ENCODE measurements at regions not wholly inside any gene's neighbourhood (a gene's known extent, or its start where the extent isn't known, plus 50 kb on each side); places are given as distances from the start of the nearest gene placed in this dataset.
"Not testable (repeated sequence)": the region's sequence is repeated elsewhere in the genome, so short reads cannot be mapped to it uniquely, and the experiment has no call there.

DNA sequence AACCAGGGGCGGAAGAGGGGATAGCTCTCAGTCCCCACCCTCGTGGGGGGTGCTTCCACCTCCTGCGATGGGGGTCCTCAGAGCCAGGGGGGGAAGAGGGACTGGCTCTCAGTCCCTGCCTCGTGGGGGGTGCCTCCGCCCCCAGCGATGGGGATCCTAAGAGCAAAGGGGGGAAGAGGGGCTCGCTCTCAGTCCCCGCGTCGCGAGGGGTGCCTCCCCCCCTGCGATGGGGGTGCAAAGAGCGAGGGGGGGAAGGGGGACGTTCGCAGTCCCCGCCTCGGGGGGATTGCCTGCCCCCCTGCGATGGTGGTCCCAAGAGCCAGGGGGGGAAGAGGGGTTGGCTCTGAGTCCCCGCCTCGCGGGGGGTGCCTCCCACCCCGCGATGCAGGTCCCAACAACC is 159.9 kb downstream of the ATP6V0E2 start:
- not testable (repeated sequence) for H3K9ac ChIP-seq (ENCODE audit: low read depth, low read length); H3K36me3 ChIP-seq (ENCODE audit: control insufficient read depth, insufficient read depth, low read length); H3K27me3 ChIP-seq (ENCODE audit: control insufficient read depth, insufficient read depth, low read length); H3K4me3 ChIP-seq (ENCODE audit: low read depth, low read length); H3K9me3 ChIP-seq (ENCODE audit: control insufficient read depth, insufficient read depth, low read length); H3K4me1 ChIP-seq (ENCODE audit: control insufficient read depth, insufficient read depth, low read length)

- not testable (repeated sequence) for H3K9ac ChIP-seq (ENCODE audit: low read depth, low read length); H3K27me3 ChIP-seq (ENCODE audit: control insufficient read depth, insufficient read depth, low read length); H3K4me3 ChIP-seq (ENCODE audit: low read depth, low read length); H3K36me3 ChIP-seq (ENCODE audit: control insufficient read depth, insufficient read depth, low read length); H3K4me1 ChIP-seq (ENCODE audit: control insufficient read depth, insufficient read depth, low read length); H3K9me3 ChIP-seq (ENCODE audit: control insufficient read depth, insufficient read depth, low read length)
These were observed 162.0 kb downstream of the ATP6V0E2 start for GRCh38 chr7:150035769-150036168.

- not testable (repeated sequence) for H3K4me1 ChIP-seq (ENCODE audit: control insufficient read depth, insufficient read depth, low read length); H3K9ac ChIP-seq (ENCODE audit: low read depth, low read length); H3K9me3 ChIP-seq (ENCODE audit: control insufficient read depth, insufficient read depth, low read length); H3K4me3 ChIP-seq (ENCODE audit: low read depth, low read length); H3K27me3 ChIP-seq (ENCODE audit: control insufficient read depth, insufficient read depth, low read length); H3K36me3 ChIP-seq (ENCODE audit: control insufficient read depth, insufficient read depth, low read length)
These were observed 165.3 kb downstream of the ATP6V0E2 start for GRCh38 chr7:150039061-150039460.

DNA sequence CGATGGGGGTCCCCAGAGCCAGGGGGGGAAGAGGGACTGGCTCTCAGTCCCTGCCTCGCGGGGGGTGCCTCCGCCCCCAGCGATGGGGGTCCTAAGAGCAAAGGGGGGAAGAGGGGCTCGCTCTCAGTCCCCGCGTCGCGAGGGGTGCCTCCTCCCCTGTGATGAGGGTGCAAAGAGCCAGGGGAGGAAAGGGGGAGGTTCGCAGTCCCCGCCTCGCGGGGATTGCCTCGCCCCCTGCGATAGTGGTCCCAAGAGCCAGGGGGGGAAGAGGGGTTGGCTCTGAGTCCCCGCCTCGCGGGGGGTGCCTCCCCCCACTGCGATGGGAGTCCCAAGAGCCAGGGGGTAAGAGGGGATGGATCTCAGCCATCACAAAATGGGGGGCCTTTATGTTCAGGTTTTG is 168.5 kb downstream of the ATP6V0E2 start:
- H3K4me1 ChIP-seq (ENCODE audit: control insufficient read depth, insufficient read depth, low read length); H3K9me3 ChIP-seq (ENCODE audit: control insufficient read depth, insufficient read depth, low read length); H3K36me3 ChIP-seq (ENCODE audit: control insufficient read depth, insufficient read depth, low read length); H3K9ac ChIP-seq (ENCODE audit: low read depth, low read length); H3K4me3 ChIP-seq (ENCODE audit: low read depth, low read length): not testable (repeated sequence)
- H3K27me3 ChIP-seq (ENCODE audit: control insufficient read depth, insufficient read depth, low read length) = peaks cover 17% of the 10 kb centered on the region

DNA sequence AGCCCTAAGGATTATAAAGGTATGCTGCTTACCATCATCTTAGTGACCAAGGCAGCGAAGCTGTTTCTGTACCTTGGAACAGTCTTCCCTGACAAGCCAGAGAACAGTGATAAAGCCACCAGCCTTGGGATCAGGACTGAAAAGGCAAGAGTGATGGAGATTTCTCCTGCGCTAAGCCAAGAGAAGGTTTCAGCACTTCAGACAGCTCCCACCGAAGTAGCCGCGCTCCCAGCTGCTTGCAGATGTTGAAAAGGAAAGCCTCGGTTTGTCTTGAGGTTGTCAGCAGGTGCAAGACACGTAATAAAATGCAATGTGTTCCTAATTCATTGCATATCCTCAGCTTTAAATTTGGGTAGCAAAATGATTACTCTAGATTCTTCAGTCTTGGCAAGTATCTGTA is 171.0 kb downstream of the ATP6V0E2 start:
- peaks cover 17% of the 10 kb centered on the region for H3K27me3 ChIP-seq (ENCODE audit: control insufficient read depth, insufficient read depth, low read length)
- H3K9me3 ChIP-seq (ENCODE audit: control insufficient read depth, insufficient read depth, low read length); H3K9ac ChIP-seq (ENCODE audit: low read depth, low read length): not testable (repeated sequence)

GRCh38 chr7:150045596-150045995 is 171.8 kb downstream of the ATP6V0E2 start:
- peaks cover 17% of the 10 kb centered on the region for H3K27me3 ChIP-seq (ENCODE audit: control insufficient read depth, insufficient read depth, low read length)
- not testable (repeated sequence) for H3K9me3 ChIP-seq (ENCODE audit: control insufficient read depth, insufficient read depth, low read length); H3K4me3 ChIP-seq (ENCODE audit: low read depth, low read length); H3K36me3 ChIP-seq (ENCODE audit: control insufficient read depth, insufficient read depth, low read length); H3K9ac ChIP-seq (ENCODE audit: low read depth, low read length); H3K4me1 ChIP-seq (ENCODE audit: control insufficient read depth, insufficient read depth, low read length)

More for the DNA sequence above, 171.0 kb downstream of the ATP6V0E2 start:
- not testable (repeated sequence) for H3K36me3 ChIP-seq (ENCODE audit: control insufficient read depth, insufficient read depth, low read length); H3K4me1 ChIP-seq (ENCODE audit: control insufficient read depth, insufficient read depth, low read length); H3K4me3 ChIP-seq (ENCODE audit: low read depth, low read length)

DNA sequence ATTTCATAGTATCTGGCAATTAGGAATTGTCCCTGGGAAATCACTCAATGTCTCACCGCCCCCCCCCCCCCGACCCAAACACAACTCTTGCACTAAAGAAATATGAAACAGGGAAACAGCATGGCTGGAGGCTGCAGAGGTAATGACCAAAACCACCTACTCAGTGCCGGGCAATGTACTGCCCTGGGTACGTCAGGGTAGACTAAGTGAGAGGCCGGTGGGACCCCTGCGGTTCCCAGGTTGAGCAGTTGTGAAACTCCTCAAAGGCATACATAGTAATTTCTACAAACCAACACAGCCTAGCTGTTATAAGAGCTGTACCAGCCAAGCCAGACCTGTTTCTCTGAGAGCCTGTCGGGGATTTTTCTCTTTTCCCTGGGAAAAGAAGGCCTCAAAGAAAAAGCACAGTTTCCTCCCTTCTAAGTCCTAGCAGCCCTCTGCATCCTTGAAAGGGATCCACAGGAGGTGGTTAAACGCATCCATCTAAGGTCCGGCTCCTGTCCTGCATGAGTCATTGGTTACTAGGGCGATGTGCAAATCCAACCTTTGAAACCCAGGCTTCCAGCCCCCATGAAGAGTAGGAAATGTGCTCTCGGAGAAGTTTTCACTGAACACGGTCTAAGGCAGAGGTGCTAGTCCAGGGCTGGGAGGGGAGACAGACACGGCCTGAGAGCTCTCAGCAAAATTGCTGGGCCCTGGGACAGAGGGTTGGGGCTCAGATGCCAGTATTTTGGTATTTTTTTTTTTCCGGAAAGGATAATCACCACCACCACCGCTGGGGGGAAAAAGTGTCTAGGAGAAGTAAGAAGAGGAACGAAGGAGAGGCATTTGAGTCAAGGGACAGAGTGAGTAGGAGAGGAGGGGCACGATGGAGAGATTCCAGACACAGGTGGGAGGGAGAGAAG is 172.8 kb downstream of the ATP6V0E2 start:
- H3K36me3 ChIP-seq (ENCODE audit: control insufficient read depth, insufficient read depth, low read length); H3K9me3 ChIP-seq (ENCODE audit: control insufficient read depth, insufficient read depth, low read length): not testable (repeated sequence)
- H3K27me3 ChIP-seq (ENCODE audit: control insufficient read depth, insufficient read depth, low read length) = peaks cover 17% of the 10 kb centered on the region

GRCh38 chr7:150047329-150047728 is 173.6 kb downstream of the ATP6V0E2 start:
- peaks cover 17% of the 10 kb centered on the region for H3K27me3 ChIP-seq (ENCODE audit: control insufficient read depth, insufficient read depth, low read length)
- H3K4me1 ChIP-seq (ENCODE audit: control insufficient read depth, insufficient read depth, low read length); H3K36me3 ChIP-seq (ENCODE audit: control insufficient read depth, insufficient read depth, low read length); H3K9me3 ChIP-seq (ENCODE audit: control insufficient read depth, insufficient read depth, low read length); H3K4me3 ChIP-seq (ENCODE audit: low read depth, low read length); H3K9ac ChIP-seq (ENCODE audit: low read depth, low read length): not testable (repeated sequence)

More for the DNA sequence above, 172.8 kb downstream of the ATP6V0E2 start:
- not testable (repeated sequence) for H3K9ac ChIP-seq (ENCODE audit: low read depth, low read length); H3K4me1 ChIP-seq (ENCODE audit: control insufficient read depth, insufficient read depth, low read length)
- peak overlapping the region; percentile 18 for H3K4me3 ChIP-seq (ENCODE audit: low read depth, low read length)

GRCh38 chr7:150047772-150048171 is 174.0 kb downstream of the ATP6V0E2 start:
- H3K36me3 ChIP-seq (ENCODE audit: control insufficient read depth, insufficient read depth, low read length); H3K9me3 ChIP-seq (ENCODE audit: control insufficient read depth, insufficient read depth, low read length); H3K9ac ChIP-seq (ENCODE audit: low read depth, low read length); H3K4me1 ChIP-seq (ENCODE audit: control insufficient read depth, insufficient read depth, low read length): not testable (repeated sequence)
- H3K4me3 ChIP-seq (ENCODE audit: low read depth, low read length) = peak overlapping the region; percentile 45
- peaks cover 17% of the 10 kb centered on the region for H3K27me3 ChIP-seq (ENCODE audit: control insufficient read depth, insufficient read depth, low read length)

GRCh38 chr7:150048244-150049011 is 174.7 kb downstream of the ATP6V0E2 start:
- Histone ChIP-seq H3K4me3 (ENCODE audit: low read depth, low read length) (peak overlapping the region; percentile 45), H3K27me3 (ENCODE audit: control insufficient read depth, insufficient read depth, low read length) (peaks cover 17% of the 10 kb centered on the region)
- H3K4me1 ChIP-seq (ENCODE audit: control insufficient read depth, insufficient read depth, low read length); H3K9me3 ChIP-seq (ENCODE audit: control insufficient read depth, insufficient read depth, low read length); H3K9ac ChIP-seq (ENCODE audit: low read depth, low read length); H3K36me3 ChIP-seq (ENCODE audit: control insufficient read depth, insufficient read depth, low read length): not testable (repeated sequence)

GRCh38 chr7:150049012-150049655 is 175.4 kb downstream of the ATP6V0E2 start:
- not testable (repeated sequence) for H3K9ac ChIP-seq (ENCODE audit: low read depth, low read length)

DNA sequence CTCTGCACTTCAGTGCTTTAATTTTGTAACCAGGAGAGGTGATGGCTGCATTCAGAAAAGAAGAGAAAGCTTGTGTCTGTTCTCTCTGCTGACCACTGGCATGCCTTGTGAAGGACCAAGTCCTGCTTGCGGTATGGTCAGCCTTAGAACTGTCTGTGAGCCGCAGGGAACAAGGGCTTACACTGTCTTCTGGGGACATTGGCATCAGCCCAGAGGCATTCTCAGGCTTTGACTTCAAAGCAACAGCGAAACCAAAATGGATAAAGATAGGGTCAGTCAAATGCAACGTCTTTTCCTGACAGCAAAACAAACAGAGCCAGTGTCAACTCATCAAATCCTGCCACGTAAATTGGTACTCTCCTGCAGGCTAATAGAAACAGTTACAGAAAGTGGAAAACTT is 179.6 kb downstream of the ATP6V0E2 start:
- H3K9me3 ChIP-seq (ENCODE audit: control insufficient read depth, insufficient read depth, low read length); H3K36me3 ChIP-seq (ENCODE audit: control insufficient read depth, insufficient read depth, low read length); H3K4me3 ChIP-seq (ENCODE audit: low read depth, low read length); H3K9ac ChIP-seq (ENCODE audit: low read depth, low read length); H3K27me3 ChIP-seq (ENCODE audit: control insufficient read depth, insufficient read depth, low read length); H3K4me1 ChIP-seq (ENCODE audit: control insufficient read depth, insufficient read depth, low read length): not testable (repeated sequence)

More at GRCh38 chr7:150049012-150049655, 175.4 kb downstream of the ATP6V0E2 start:
- H3K9me3 ChIP-seq (ENCODE audit: control insufficient read depth, insufficient read depth, low read length); H3K36me3 ChIP-seq (ENCODE audit: control insufficient read depth, insufficient read depth, low read length); H3K4me1 ChIP-seq (ENCODE audit: control insufficient read depth, insufficient read depth, low read length): not testable (repeated sequence)
- H3K27me3 ChIP-seq (ENCODE audit: control insufficient read depth, insufficient read depth, low read length) = peaks cover 14% of the 10 kb centered on the region
- H3K4me3 ChIP-seq (ENCODE audit: low read depth, low read length) = peak overlapping the region; percentile 45

All from iPS-15b (cell line).